AG09319 (cell line): ENCODE measurements at regions not wholly inside any gene's neighbourhood (a gene's known extent, or its start where the extent isn't known, plus 50 kb on each side); places are given as distances from the start of the nearest gene placed in this dataset.

ENCODE experiments used
- DNase-seq: peaks from one replicate; pipeline ENCODE4 v3.0.0-alpha.2; 2010; ENCODE audit warnings: low read depth; ENCODE audit errors: extremely low read depth
- TF ChIP-seq, protein P1 (sequence below): IDR thresholded peaks from 2 replicates; pipeline ENCODE4 v1.5.1; 2011; ENCODE audit warnings: low read depth, mild to moderate bottlenecking, inconsistent platforms, low read length, moderate library complexity

- TF ChIP-seq, protein P1, sequence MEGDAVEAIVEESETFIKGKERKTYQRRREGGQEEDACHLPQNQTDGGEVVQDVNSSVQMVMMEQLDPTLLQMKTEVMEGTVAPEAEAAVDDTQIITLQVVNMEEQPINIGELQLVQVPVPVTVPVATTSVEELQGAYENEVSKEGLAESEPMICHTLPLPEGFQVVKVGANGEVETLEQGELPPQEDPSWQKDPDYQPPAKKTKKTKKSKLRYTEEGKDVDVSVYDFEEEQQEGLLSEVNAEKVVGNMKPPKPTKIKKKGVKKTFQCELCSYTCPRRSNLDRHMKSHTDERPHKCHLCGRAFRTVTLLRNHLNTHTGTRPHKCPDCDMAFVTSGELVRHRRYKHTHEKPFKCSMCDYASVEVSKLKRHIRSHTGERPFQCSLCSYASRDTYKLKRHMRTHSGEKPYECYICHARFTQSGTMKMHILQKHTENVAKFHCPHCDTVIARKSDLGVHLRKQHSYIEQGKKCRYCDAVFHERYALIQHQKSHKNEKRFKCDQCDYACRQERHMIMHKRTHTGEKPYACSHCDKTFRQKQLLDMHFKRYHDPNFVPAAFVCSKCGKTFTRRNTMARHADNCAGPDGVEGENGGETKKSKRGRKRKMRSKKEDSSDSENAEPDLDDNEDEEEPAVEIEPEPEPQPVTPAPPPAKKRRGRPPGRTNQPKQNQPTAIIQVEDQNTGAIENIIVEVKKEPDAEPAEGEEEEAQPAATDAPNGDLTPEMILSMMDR: no peak
- no peak for DNase-seq
These were observed 639.5 kb downstream of the OTOL1 start for GRCh38 chr3:162136136-162136535.

- TF ChIP-seq, protein P1: no peak
- DNase-seq: no peak
These were observed 641.9 kb downstream of the OTOL1 start for GRCh38 chr3:162138509-162138908.

GRCh38 chr3:162139841-162140240 is 643.2 kb downstream of the OTOL1 start:
- TF ChIP-seq, protein P1: no peak
- no peak for DNase-seq

DNA sequence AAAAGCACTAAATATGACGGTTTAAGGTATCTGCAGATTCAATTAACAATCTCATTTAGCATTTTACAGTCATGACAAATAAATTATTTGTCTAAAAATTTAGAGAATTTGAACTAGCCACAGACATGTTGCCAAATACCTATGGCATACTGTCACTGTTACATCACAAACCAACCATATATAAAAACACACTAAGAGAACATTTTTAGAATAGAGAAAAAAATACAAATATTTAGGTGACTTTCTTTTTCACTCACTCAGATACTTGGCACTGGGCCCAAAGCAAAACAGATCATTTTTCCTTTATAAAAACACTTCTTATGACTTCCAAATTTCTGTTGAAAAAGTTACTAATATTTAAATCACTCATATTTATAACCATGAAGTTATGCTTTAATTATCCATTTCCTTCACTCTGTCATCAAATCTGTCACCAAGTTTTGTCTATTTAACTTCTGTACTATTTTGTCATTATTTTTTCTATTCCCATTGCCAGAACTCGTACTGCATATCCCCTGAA is 644.7 kb downstream of the OTOL1 start:
- no peak for DNase-seq
- TF ChIP-seq, protein P1: no peak

- TF ChIP-seq, protein P1: no peak
- DNase-seq: no peak
These were observed 645.9 kb downstream of the OTOL1 start for GRCh38 chr3:162142511-162142910.

DNA sequence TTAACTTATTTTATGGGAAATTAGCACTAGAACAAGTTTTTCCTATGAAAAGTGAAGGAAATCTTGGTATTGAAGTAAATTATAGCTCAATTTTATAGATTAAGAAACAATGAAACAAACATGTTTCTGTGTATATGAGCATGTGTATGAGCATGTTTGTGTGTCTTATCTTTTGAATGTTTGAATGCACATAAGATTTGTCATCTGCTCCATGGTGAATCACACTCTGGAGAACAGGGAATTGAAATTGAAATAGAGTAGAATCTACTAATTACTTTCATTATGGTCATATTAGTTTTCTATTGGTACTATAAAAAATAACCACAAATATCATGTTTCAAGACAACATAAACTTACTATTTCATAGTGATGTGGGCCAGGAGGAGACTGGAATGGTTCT is 646.6 kb downstream of the OTOL1 start:
- DNase-seq: no peak

GRCh38 chr3:162147996-162148395 is 651.4 kb downstream of the OTOL1 start:
- no peak for DNase-seq
- TF ChIP-seq, protein P1: no peak

More for the DNA sequence above, 646.6 kb downstream of the OTOL1 start:
- TF ChIP-seq, protein P1: no peak
